Liver (tissue), 8 donors: ENCODE measurements at regions not wholly inside any gene's neighbourhood (a gene's known extent, or its start where the extent isn't known, plus 50 kb on each side); places are given as distances from the start of the nearest gene placed in this dataset.

Experiments used
- DNase-seq: peaks from one replicate; pipeline ENCODE4 v3.0.0-alpha.2; 2017; ENCODE audit warnings: low spot score
- H3K27ac ChIP-seq, 2 donors: one replicate each; pipeline ENCODE4 v1.7.0; 2013; ENCODE audit warnings: inconsistent platforms in 2 of 2, low read length in 2 of 2, control low read depth in 1 of 2, low read depth in 1 of 2, mild to moderate bottlenecking in 1 of 2
- H3K27me3 ChIP-seq, 4 donors: one replicate each; pipeline versions ENCODE4 v1.6.1 to v1.7.0; 2013; ENCODE audit warnings: low read length in 3 of 4, inconsistent platforms in 1 of 4, mild to moderate bottlenecking in 1 of 4, moderate library complexity in 1 of 4; ENCODE audit not compliant: control insufficient read depth in 4 of 4, insufficient read depth in 4 of 4
- H3K36me3 ChIP-seq, 4 donors: one replicate each; pipeline versions ENCODE4 v1.6.1 to v1.7.0; 2013; ENCODE audit warnings: low read length in 3 of 4, mild to moderate bottlenecking in 3 of 4, low read depth in 1 of 4, moderate library complexity in 1 of 4; ENCODE audit not compliant: control insufficient read depth in 4 of 4, insufficient read depth in 3 of 4
- H3K4me1 ChIP-seq, 4 donors: one replicate each; pipeline versions ENCODE4 v1.6.1 to v1.7.0; 2013; ENCODE audit warnings: low read length in 3 of 4, mild to moderate bottlenecking in 3 of 4, moderate library complexity in 1 of 4; ENCODE audit not compliant: control insufficient read depth in 4 of 4, insufficient read depth in 4 of 4
- H3K4me3 ChIP-seq, 3 donors: one replicate each; pipeline versions ENCODE4 v1.6.1 to v1.7.0; 2013; ENCODE audit warnings: low read length in 3 of 3, control low read depth in 1 of 3, low read depth in 1 of 3, mild to moderate bottlenecking in 1 of 3
- H3K9ac ChIP-seq, 2 donors: one replicate each; pipeline ENCODE4 v1.7.0; 2013; ENCODE audit warnings: low read length in 2 of 2, mild to moderate bottlenecking in 2 of 2, moderate library complexity in 2 of 2, control low read depth in 1 of 2, low read depth in 1 of 2
- H3K9me3 ChIP-seq, 4 donors: one replicate each; pipeline versions ENCODE4 v1.6.1 to v1.7.0; 2013; ENCODE audit warnings: low read length in 3 of 4; ENCODE audit not compliant: control insufficient read depth in 4 of 4
- EGR1 ChIP-seq, 2 donors: IDR thresholded peaks; 2 replicates each; pipeline ENCODE4 v1.6.1; 2016 to 2018; ENCODE audit warnings: antibody characterized with exemption in 2 of 2, low read depth in 2 of 2
- FOXA1 ChIP-seq: IDR thresholded peaks from 2 replicates; pipeline ENCODE4 v1.6.1; 2016; ENCODE audit warnings: antibody characterized with exemption
- FOXA2 ChIP-seq: IDR thresholded peaks from 2 replicates; pipeline ENCODE4 v1.6.1; 2016; ENCODE audit warnings: antibody characterized with exemption
- GABPA ChIP-seq, 2 donors: IDR thresholded peaks in 1 of 2; conservative IDR thresholded peaks in 1 of 2; 2 replicates each; pipeline ENCODE4 v1.6.1; 2016; ENCODE audit warnings: antibody characterized with exemption in 2 of 2, mild to moderate bottlenecking in 1 of 2, moderate library complexity in 1 of 2
- HNF4A ChIP-seq, 2 donors: conservative IDR thresholded peaks; 2 replicates each; pipeline ENCODE4 v1.6.1; 2016; ENCODE audit warnings: antibody characterized with exemption in 2 of 2, mild to moderate bottlenecking in 2 of 2
- HNF4G ChIP-seq: IDR thresholded peaks from 2 replicates; pipeline ENCODE4 v1.6.1; 2016; ENCODE audit warnings: antibody characterized with exemption
- JUND ChIP-seq, 2 donors: IDR thresholded peaks; 2 replicates each; pipeline ENCODE4 v1.6.1; 2016; ENCODE audit warnings: antibody characterized with exemption in 2 of 2
- NR2F2 ChIP-seq: IDR thresholded peaks from 2 replicates; pipeline ENCODE4 v1.6.1; 2016; ENCODE audit warnings: antibody characterized with exemption
- RAD21 ChIP-seq, 2 donors: IDR thresholded peaks; 2 replicates each; pipeline ENCODE4 v1.6.1; 2016; ENCODE audit warnings: antibody characterized with exemption in 2 of 2, mild to moderate bottlenecking in 2 of 2
- RXRA ChIP-seq, 2 donors: IDR thresholded peaks; 2 replicates each; pipeline ENCODE4 v1.6.1; 2017 to 2018; ENCODE audit warnings: antibody characterized with exemption in 2 of 2, mild to moderate bottlenecking in 1 of 2
- SP1 ChIP-seq: IDR thresholded peaks from 2 replicates; pipeline ENCODE4 v1.6.1; 2018; ENCODE audit warnings: antibody characterized with exemption, mild to moderate bottlenecking
- TAF1 ChIP-seq: conservative IDR thresholded peaks from 2 replicates; pipeline ENCODE4 v1.6.1; 2016; ENCODE audit warnings: antibody characterized with exemption, mild to moderate bottlenecking
- YY1 ChIP-seq: IDR thresholded peaks from 2 replicates; pipeline ENCODE4 v1.6.1; 2016; ENCODE audit warnings: antibody characterized with exemption, mild to moderate bottlenecking
- WGBS: extraction: QIAGEN DNeasy Blood & Tissue Kit; methylation state at CpG from one replicate; pipeline ENCODE4 v1.1.7; 2013; 5-methylcytosine and 5-hydroxymethylcytosine counted together
- TF ChIP-seq, protein P1 (sequence below): IDR thresholded peaks from 2 replicates; pipeline ENCODE4 v1.6.1; 2016; ENCODE audit warnings: antibody characterized with exemption
- TF ChIP-seq, protein P2 (sequence below): IDR thresholded peaks from 2 replicates; pipeline ENCODE4 v1.6.1; 2016; ENCODE audit warnings: antibody characterized with exemption
- TF ChIP-seq, protein P3 (sequence below): IDR thresholded peaks from 2 replicates; pipeline ENCODE4 v1.6.1; 2016; ENCODE audit warnings: antibody characterized with exemption
- TF ChIP-seq, protein P4 (sequence below): IDR thresholded peaks from 2 replicates; pipeline ENCODE4 v1.6.1; 2016; ENCODE audit warnings: antibody characterized with exemption, mild to moderate bottlenecking
- TF ChIP-seq, protein P5 (sequence below): fragments of 150-350 bp; IDR thresholded peaks from 2 replicates; pipeline ENCODE4 v1.5.1; 2017; ENCODE audit warnings: improper control_type of control experiment, low read depth, low read length; ENCODE audit not compliant: missing input control
- donor health status: healthy.
- donor health status: healthy.
- donor health status: healthy.
- donor health status: healthy.
- donor health status: healthy.

DNA sequence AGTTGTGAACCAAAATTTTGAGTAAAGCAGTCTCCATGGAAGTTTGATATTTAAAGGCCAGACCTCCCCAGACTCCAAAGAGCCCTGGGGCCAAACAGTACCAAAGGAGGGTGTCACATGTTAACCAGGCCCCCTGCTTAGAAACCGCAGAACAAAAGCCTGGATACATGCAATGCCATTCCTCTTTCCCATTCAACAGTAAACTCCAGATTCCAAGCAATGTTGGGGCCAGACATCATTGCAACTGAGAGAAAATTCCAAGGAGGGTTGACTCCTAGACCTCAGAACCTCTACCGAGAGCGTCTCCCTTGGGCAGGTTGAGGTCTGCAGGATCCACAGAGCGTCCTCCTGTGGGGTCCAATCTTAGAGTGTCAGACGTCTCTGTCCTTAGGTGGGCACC is 404.4 kb upstream of the SYT4 start:
- Histone ChIP-seq H3K27ac (no peak overlapping the region), H3K9me3 (peaks cover 0 to 3% (median 0%) of the 10 kb centered on the region in 4 donors), H3K27me3 (no peaks in the 10 kb centered on the region), H3K36me3 (no peaks in the 10 kb centered on the region), H3K4me3 (no peak overlapping the region), H3K4me1 (no peaks in the 10 kb centered on the region), H3K9ac (no peak overlapping the region)
- DNase-seq, result no peak
- TF ChIP-seq, protein P1, sequence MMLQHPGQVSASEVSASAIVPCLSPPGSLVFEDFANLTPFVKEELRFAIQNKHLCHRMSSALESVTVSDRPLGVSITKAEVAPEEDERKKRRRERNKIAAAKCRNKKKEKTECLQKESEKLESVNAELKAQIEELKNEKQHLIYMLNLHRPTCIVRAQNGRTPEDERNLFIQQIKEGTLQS, result no peak
- TF ChIP-seq YY1, result no peak
- TF ChIP-seq, protein P2, sequence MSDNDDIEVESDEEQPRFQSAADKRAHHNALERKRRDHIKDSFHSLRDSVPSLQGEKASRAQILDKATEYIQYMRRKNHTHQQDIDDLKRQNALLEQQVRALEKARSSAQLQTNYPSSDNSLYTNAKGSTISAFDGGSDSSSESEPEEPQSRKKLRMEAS, result no peak
- TF ChIP-seq RXRA (IDR thresholded peaks at IDR 0.05), result no peak
- no peak for TF ChIP-seq EGR1 (IDR thresholded peaks at IDR 0.05; ENCODE audit: low read depth in 2 of 2)
- TF ChIP-seq HNF4G, result no peak
- 80% methylated on average over 5 of the region's 5 CpGs for WGBS

DNA sequence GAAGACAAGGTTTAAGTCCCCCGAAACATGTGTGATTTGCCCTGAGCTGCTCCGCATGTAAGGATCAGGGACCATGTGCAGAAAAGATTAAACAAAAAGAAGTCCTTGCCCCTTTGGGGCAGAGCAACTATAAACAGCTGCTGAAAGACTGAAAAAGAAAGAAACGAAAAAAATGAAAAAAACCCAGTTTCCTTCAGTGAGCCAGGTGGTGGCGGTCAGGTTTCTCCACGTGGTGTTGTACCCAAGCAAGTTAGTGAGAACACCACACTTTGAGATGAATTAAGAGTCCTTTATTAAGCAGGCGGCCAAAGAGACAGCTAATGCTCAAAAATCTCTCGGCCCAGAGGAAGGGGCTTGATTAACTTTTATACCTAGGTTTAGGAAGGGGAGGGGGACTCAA is 404.9 kb upstream of the SYT4 start:
- no peak for DNase-seq
- H3K4me1 ChIP-seq, result no peaks in the 10 kb centered on the region
- TF ChIP-seq, protein P3, sequence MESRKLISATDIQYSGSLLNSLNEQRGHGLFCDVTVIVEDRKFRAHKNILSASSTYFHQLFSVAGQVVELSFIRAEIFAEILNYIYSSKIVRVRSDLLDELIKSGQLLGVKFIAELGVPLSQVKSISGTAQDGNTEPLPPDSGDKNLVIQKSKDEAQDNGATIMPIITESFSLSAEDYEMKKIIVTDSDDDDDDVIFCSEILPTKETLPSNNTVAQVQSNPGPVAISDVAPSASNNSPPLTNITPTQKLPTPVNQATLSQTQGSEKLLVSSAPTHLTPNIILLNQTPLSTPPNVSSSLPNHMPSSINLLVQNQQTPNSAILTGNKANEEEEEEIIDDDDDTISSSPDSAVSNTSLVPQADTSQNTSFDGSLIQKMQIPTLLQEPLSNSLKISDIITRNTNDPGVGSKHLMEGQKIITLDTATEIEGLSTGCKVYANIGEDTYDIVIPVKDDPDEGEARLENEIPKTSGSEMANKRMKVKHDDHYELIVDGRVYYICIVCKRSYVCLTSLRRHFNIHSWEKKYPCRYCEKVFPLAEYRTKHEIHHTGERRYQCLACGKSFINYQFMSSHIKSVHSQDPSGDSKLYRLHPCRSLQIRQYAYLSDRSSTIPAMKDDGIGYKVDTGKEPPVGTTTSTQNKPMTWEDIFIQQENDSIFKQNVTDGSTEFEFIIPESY, result no peak
- TF ChIP-seq EGR1 (IDR thresholded peaks at IDR 0.05; ENCODE audit: low read depth in 2 of 2) (no peak), FOXA1 (no peak), JUND (IDR thresholded peaks at IDR 0.05) (no peak), SP1 (no peak), FOXA2 (no peak), TAF1 (no peak), NR2F2 (no peak), HNF4A (conservative IDR thresholded peaks at IDR 0.05) (no peak), RXRA (IDR thresholded peaks at IDR 0.05) (no peak), GABPA (IDR thresholded peaks at IDR 0.05 in 1 of 2, conservative IDR thresholded peaks at IDR 0.05 in 1 of 2) (no peak), RAD21 (IDR thresholded peaks at IDR 0.05) (no peak), YY1 (no peak)
- TF ChIP-seq, protein P1, result no peak
- TF ChIP-seq, protein P4, sequence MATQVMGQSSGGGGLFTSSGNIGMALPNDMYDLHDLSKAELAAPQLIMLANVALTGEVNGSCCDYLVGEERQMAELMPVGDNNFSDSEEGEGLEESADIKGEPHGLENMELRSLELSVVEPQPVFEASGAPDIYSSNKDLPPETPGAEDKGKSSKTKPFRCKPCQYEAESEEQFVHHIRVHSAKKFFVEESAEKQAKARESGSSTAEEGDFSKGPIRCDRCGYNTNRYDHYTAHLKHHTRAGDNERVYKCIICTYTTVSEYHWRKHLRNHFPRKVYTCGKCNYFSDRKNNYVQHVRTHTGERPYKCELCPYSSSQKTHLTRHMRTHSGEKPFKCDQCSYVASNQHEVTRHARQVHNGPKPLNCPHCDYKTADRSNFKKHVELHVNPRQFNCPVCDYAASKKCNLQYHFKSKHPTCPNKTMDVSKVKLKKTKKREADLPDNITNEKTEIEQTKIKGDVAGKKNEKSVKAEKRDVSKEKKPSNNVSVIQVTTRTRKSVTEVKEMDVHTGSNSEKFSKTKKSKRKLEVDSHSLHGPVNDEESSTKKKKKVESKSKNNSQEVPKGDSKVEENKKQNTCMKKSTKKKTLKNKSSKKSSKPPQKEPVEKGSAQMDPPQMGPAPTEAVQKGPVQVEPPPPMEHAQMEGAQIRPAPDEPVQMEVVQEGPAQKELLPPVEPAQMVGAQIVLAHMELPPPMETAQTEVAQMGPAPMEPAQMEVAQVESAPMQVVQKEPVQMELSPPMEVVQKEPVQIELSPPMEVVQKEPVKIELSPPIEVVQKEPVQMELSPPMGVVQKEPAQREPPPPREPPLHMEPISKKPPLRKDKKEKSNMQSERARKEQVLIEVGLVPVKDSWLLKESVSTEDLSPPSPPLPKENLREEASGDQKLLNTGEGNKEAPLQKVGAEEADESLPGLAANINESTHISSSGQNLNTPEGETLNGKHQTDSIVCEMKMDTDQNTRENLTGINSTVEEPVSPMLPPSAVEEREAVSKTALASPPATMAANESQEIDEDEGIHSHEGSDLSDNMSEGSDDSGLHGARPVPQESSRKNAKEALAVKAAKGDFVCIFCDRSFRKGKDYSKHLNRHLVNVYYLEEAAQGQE, result no peak
- TF ChIP-seq, protein P2, result no peak
- TF ChIP-seq, protein P5, sequence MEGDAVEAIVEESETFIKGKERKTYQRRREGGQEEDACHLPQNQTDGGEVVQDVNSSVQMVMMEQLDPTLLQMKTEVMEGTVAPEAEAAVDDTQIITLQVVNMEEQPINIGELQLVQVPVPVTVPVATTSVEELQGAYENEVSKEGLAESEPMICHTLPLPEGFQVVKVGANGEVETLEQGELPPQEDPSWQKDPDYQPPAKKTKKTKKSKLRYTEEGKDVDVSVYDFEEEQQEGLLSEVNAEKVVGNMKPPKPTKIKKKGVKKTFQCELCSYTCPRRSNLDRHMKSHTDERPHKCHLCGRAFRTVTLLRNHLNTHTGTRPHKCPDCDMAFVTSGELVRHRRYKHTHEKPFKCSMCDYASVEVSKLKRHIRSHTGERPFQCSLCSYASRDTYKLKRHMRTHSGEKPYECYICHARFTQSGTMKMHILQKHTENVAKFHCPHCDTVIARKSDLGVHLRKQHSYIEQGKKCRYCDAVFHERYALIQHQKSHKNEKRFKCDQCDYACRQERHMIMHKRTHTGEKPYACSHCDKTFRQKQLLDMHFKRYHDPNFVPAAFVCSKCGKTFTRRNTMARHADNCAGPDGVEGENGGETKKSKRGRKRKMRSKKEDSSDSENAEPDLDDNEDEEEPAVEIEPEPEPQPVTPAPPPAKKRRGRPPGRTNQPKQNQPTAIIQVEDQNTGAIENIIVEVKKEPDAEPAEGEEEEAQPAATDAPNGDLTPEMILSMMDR, result no peak
- H3K9me3 ChIP-seq, result peaks cover 0 to 3% (median 0%) of the 10 kb centered on the region in 4 donors
- H3K27ac ChIP-seq, result no peak overlapping the region
- no peaks in the 10 kb centered on the region for H3K27me3 ChIP-seq
- no peak overlapping the region for H3K9ac ChIP-seq
- no peak overlapping the region for H3K4me3 ChIP-seq
- no peaks in the 10 kb centered on the region for H3K36me3 ChIP-seq
- 78% methylated on average over 7 of the region's 7 CpGs for WGBS
